Osteocyte (in vitro differentiated cells): ENCODE measurements at regions not wholly inside any gene's neighbourhood (a gene's known extent, or its start where the extent isn't known, plus 50 kb on each side); places are given as distances from the start of the nearest gene placed in this dataset.
"Not testable (repeated sequence)": the region's sequence is repeated elsewhere in the genome, so short reads cannot be mapped to it uniquely, and the experiment has no call there.

Experiments
- DNase-seq: peaks from one replicate; pipeline ENCODE4 v3.0.0; 2021; ENCODE audit warnings: mixed read lengths; ENCODE audit not compliant: unreplicated experiment; ENCODE audit errors: extremely low spot score
- H3K27ac Mint-ChIP-seq: one replicate; pipeline ENCODE4 v1.8.0; 2021; ENCODE audit warnings: mild to moderate bottlenecking, mixed read lengths; ENCODE audit not compliant: unreplicated experiment
- H3K27me3 Mint-ChIP-seq: one replicate; pipeline ENCODE4 v1.8.0; 2021; ENCODE audit warnings: mixed read lengths; ENCODE audit not compliant: unreplicated experiment
- H3K36me3 Mint-ChIP-seq: one replicate; pipeline ENCODE4 v1.8.0; 2021; ENCODE audit warnings: mixed read lengths; ENCODE audit not compliant: unreplicated experiment
- H3K4me1 Mint-ChIP-seq: one replicate; pipeline ENCODE4 v1.8.0; 2021; ENCODE audit warnings: mixed read lengths; ENCODE audit not compliant: unreplicated experiment
- H3K4me3 Mint-ChIP-seq: one replicate; pipeline ENCODE4 v1.8.0; 2021; ENCODE audit warnings: mild to moderate bottlenecking, moderate library complexity, mixed read lengths; ENCODE audit not compliant: unreplicated experiment
- H3K9me3 Mint-ChIP-seq: one replicate; pipeline ENCODE4 v1.8.0; 2021; ENCODE audit warnings: mixed read lengths; ENCODE audit not compliant: unreplicated experiment
- CTCF ChIP-seq: fragments of 200-600 bp; sonication (generic); IDR thresholded peaks from 2 replicates; pipeline ENCODE4 v1.5.0; 2021; ENCODE audit warnings: antibody characterized with exemption, mild to moderate bottlenecking, moderate library complexity

GRCh38 chr3:194036842-194037241 is 99.1 kb upstream of the HES1 start:
- H3K27me3 Mint-ChIP-seq = peaks cover 54% of the 10 kb centered on the region
- no peak for DNase-seq
- H3K4me3 Mint-ChIP-seq = no peak overlapping the region
- TF ChIP-seq CTCF = no peak
- H3K4me1 Mint-ChIP-seq = no peaks in the 10 kb centered on the region
- H3K9me3 Mint-ChIP-seq = no peaks in the 10 kb centered on the region
- no peak overlapping the region for H3K27ac Mint-ChIP-seq
- H3K36me3 Mint-ChIP-seq = no peaks in the 10 kb centered on the region

DNA sequence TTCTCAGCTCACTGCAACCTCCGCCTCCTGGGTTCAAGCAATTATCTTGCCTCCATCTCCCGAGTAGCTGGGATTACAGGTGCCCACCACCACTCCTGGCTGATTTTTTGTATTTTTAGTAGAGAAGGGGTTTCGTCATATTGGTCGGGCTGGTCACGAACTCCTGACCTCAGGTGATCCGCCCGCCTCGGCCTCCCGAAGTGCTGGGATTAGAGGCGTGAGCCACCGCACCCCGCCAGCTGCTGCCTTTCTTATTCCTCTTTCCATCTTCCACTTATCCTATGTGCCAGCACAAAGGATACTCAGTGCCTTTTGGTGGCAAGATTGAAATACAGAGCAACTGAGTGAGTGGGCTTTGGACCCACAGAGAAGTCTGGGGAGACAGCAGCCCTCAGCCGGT is 97.6 kb upstream of the HES1 start:
- not testable (repeated sequence) for H3K4me3 Mint-ChIP-seq, H3K4me1 Mint-ChIP-seq, H3K9me3 Mint-ChIP-seq, H3K27ac Mint-ChIP-seq, DNase-seq, H3K36me3 Mint-ChIP-seq
- H3K27me3 Mint-ChIP-seq = peaks cover 39% of the 10 kb centered on the region

DNA sequence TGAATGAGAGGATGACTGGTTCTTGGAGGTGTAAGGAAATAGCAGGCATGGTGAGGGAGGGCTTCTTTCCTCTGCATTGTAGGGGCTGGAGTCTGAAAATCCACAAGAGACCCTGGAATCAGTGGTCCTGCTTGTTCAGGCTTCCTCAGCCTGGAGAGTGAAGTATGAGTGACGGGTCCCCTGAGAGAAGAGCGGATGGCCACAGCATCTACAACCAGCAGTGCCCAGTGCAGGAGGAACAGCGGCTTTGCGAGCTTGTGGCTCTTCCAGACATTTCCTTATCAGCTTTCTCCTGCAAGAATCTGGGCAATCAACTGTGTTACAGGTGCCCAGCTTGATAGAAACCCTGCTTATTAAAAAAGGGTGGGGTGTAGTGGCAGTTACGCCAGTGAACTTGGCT is 97.0 kb upstream of the HES1 start:
- no peak for DNase-seq
- H3K4me1 Mint-ChIP-seq = peaks cover 10% of the 10 kb centered on the region

GRCh38 chr3:194040516-194041273 is 95.3 kb upstream of the HES1 start:
- Mint-ChIP-seq H3K4me1 (peaks cover 10% of the 10 kb centered on the region), H3K4me3 (no peak overlapping the region), H3K27me3 (peaks cover 25% of the 10 kb centered on the region), H3K36me3 (no peaks in the 10 kb centered on the region), H3K9me3 (no peaks in the 10 kb centered on the region), H3K27ac (no peak overlapping the region)
- DNase-seq = no peak
- TF ChIP-seq CTCF = no peak

More for the DNA sequence above, 97.0 kb upstream of the HES1 start:
- TF ChIP-seq CTCF = no peak
- Mint-ChIP-seq H3K27ac (no peak overlapping the region), H3K4me3 (no peak overlapping the region), H3K27me3 (peaks cover 34% of the 10 kb centered on the region), H3K36me3 (no peaks in the 10 kb centered on the region), H3K9me3 (no peaks in the 10 kb centered on the region)

DNA sequence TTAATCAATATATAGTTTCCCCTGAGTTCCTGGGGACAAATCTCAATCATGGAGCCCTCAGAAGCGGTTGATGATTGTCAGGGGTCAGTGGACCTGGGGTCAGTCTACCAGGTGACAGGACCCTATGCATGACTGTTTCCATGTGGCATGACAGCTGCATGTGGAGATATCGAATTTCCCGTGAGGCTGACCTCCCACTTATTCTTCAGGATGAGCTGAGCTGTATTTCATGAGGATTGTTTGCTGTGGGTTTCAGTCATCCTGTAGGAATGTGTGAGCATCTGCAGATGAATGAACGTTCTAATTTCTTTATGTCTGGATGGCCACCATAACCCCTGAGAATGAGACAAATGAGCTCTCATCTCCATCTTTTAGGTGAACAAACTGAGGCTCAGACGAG is 93.0 kb upstream of the HES1 start:
- Mint-ChIP-seq H3K4me1 (peaks cover 10% of the 10 kb centered on the region), H3K9me3 (no peaks in the 10 kb centered on the region), H3K27ac (no peak overlapping the region), H3K36me3 (no peaks in the 10 kb centered on the region), H3K4me3 (no peak overlapping the region), H3K27me3 (peaks cover 17% of the 10 kb centered on the region)
- no peak for DNase-seq
- TF ChIP-seq CTCF = no peak
